ENCODE measurements at regions not wholly inside any gene's neighbourhood (a gene's known extent, or its start where the extent isn't known, plus 50 kb on each side); places are given as distances from the start of the nearest gene placed in this dataset.

- Histone ChIP-seq H3K9ac (ENCODE audit: extremely low read depth, insufficient read length, low read length) (no peak overlapping the region), H4K5ac (ENCODE audit: insufficient read length, low read depth, low read length) (no peak overlapping the region), H2BK20ac (ENCODE audit: low read depth, low read length, poor library complexity, severe bottlenecking) (no peak overlapping the region), H3K9me3 (ENCODE audit: control insufficient read depth, low read depth, low read length) (no peaks in the 10 kb centered on the region), H3K14ac (ENCODE audit: insufficient read depth, low read length) (no peak overlapping the region), H2BK15ac (ENCODE audit: low read depth, low read length) (no peak overlapping the region), H3K27me3 (ENCODE audit: insufficient read depth, low read length) (no peaks in the 10 kb centered on the region), H3T11ph (ENCODE audit: low read length) (no peak overlapping the region), H2AFZ (ENCODE audit: low read length) (no peak overlapping the region), H4K8ac (replicated peaks; ENCODE audit: insufficient read length, low read depth, low read length) (no peak overlapping the region), H2BK5ac (ENCODE audit: insufficient read length, low read length) (no peak overlapping the region), H3K23me2 (ENCODE audit: insufficient read length, low read depth, low read length, poor library complexity, severe bottlenecking) (no peaks in the 10 kb centered on the region), H3K79me2 (ENCODE audit: insufficient read depth, low read length) (no peaks in the 10 kb centered on the region), H4K20me1 (ENCODE audit: control insufficient read depth, insufficient read depth, insufficient read length) (no peaks in the 10 kb centered on the region), H2BK120ac (ENCODE audit: low read depth, low read length, poor library complexity, severe bottlenecking) (no peak overlapping the region), H4K91ac (ENCODE audit: insufficient read length, low read depth, low read length) (no peak overlapping the region), H3K4me1 (ENCODE audit: insufficient read depth, low read length) (no peaks in the 10 kb centered on the region), H3K18ac (ENCODE audit: insufficient read length, low read depth, low read length) (no peak overlapping the region), H3K23ac (ENCODE audit: insufficient read length, low read depth, low read length) (no peak overlapping the region), H3K4ac (ENCODE audit: low read depth, low read length) (no peak overlapping the region), H2AK5ac (ENCODE audit: insufficient read length, low read length) (no peak overlapping the region), H3K56ac (ENCODE audit: insufficient read length, low read depth, low read length) (no peak overlapping the region), H3K4me2 (ENCODE audit: insufficient read depth, insufficient read length, low read length) (no peak overlapping the region), H3K79me1 (ENCODE audit: insufficient read depth, low read depth, low read length, poor library complexity, severe bottlenecking) (no peaks in the 10 kb centered on the region), H3K27ac (ENCODE audit: insufficient read length, low read depth, low read length) (no peak overlapping the region), H2BK12ac (ENCODE audit: insufficient read length, low read depth, low read length) (no peak overlapping the region)
- H3K4me1 Mint-ChIP-seq: no peaks in the 10 kb centered on the region
- H3K36me3 Mint-ChIP-seq (ENCODE audit: insufficient read depth in 1 of 3, low read depth in 3 of 3): no peaks in the 10 kb centered on the region
- DNase-seq: no peak
- WGBS (ENCODE audit: extremely low coverage, insufficient read length, low lambda C conversion rate): no CpG with 5 or more reads among the region's 1 CpG
- no peaks in the 10 kb centered on the region; the same call in 1 of the 2 replicates for H3K27me3 Mint-ChIP-seq (ENCODE audit: low read depth)
- H3K27ac Mint-ChIP-seq: no peak overlapping the region
- no peak overlapping the region for H3K4me3 Mint-ChIP-seq
- no peaks in the 10 kb centered on the region for H3K9me3 Mint-ChIP-seq
- TF ChIP-seq CTCF (conservative IDR thresholded peaks at IDR 0.05): no peak
Observed at GRCh38 chr2:18426174-18426573, 134.3 kb downstream of the RDH14 start.
